ENCODE measurements at regions not wholly inside any gene's neighbourhood (a gene's known extent, or its start where the extent isn't known, plus 50 kb on each side); places are given as distances from the start of the nearest gene placed in this dataset.

GRCh38 chr9:2300325-2300724 lies 285.2 kb downstream of the SMARCA2 start (continued):
- no peak for TF ChIP-seq KLF5 (IDR thresholded peaks at IDR 0.05; ENCODE audit: partially characterized antibody)
- TF ChIP-seq YBX1 (IDR thresholded peaks at IDR 0.05), result no peak
- TF ChIP-seq, protein P1, sequence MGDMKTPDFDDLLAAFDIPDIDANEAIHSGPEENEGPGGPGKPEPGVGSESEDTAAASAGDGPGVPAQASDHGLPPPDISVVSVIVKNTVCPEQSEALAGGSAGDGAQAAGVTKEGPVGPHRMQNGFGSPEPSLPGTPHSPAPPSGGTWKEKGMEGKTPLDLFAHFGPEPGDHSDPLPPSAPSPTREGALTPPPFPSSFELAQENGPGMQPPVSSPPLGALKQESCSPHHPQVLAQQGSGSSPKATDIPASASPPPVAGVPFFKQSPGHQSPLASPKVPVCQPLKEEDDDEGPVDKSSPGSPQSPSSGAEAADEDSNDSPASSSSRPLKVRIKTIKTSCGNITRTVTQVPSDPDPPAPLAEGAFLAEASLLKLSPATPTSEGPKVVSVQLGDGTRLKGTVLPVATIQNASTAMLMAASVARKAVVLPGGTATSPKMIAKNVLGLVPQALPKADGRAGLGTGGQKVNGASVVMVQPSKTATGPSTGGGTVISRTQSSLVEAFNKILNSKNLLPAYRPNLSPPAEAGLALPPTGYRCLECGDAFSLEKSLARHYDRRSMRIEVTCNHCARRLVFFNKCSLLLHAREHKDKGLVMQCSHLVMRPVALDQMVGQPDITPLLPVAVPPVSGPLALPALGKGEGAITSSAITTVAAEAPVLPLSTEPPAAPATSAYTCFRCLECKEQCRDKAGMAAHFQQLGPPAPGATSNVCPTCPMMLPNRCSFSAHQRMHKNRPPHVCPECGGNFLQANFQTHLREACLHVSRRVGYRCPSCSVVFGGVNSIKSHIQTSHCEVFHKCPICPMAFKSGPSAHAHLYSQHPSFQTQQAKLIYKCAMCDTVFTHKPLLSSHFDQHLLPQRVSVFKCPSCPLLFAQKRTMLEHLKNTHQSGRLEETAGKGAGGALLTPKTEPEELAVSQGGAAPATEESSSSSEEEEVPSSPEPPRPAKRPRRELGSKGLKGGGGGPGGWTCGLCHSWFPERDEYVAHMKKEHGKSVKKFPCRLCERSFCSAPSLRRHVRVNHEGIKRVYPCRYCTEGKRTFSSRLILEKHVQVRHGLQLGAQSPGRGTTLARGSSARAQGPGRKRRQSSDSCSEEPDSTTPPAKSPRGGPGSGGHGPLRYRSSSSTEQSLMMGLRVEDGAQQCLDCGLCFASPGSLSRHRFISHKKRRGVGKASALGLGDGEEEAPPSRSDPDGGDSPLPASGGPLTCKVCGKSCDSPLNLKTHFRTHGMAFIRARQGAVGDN (IDR thresholded peaks at IDR 0.05), result no peak

DNA sequence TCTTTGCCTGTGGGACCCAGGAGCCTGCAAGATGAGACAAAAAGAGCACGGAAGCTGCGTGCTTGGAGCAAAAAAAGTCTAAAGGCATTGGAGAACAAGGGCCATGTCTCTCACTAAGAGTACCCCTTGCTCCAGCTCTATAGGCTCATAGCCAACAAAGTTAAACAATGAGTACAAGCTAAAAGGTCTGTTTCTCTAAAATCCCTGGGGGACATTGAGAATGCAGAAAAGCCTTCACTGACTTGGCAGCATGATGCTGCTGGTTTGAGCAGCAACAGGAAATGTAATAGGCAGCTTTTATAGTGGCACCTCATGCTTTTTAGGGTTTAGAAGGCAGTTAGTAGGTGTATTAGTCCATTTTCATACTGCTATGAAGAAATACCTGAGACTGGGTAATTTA lies 287.5 kb downstream of the SMARCA2 start:
- Histone ChIP-seq H2AFZ (ENCODE audit: control insufficient read depth, low read depth, low read length) (no peak overlapping the region), H4K20me1 (ENCODE audit: control insufficient read depth, insufficient read depth) (no peaks in the 10 kb centered on the region), H3K27ac (ENCODE audit: control insufficient read depth, insufficient read depth) (no peak overlapping the region), H3K9me3 (replicated peaks; ENCODE audit: control insufficient read depth, insufficient read depth, low read length) (no peaks in the 10 kb centered on the region; the same call in 2 of the 3 replicates), H3K36me3 (ENCODE audit: control insufficient read depth in 2 of 2, insufficient read depth in 2 of 2, low read length in 1 of 2) (no peaks in the 10 kb centered on the region), H3K27me3 (replicated peaks in 1 of 2; ENCODE audit: control insufficient read depth in 2 of 2, insufficient read depth in 2 of 2, low read length in 1 of 2) (peaks cover 0 to 2% of the 10 kb centered on the region in 2 experiments; a peak in 1 of 4 replicates), H3K79me2 (ENCODE audit: control insufficient read depth, insufficient read depth, low read length) (no peaks in the 10 kb centered on the region), H3K4me3 (no peak overlapping the region), H3K9ac (ENCODE audit: control insufficient read depth, insufficient read depth, low read length) (no peak overlapping the region), H3K4me2 (ENCODE audit: control insufficient read depth, insufficient read depth) (no peak overlapping the region), H3K4me1 (ENCODE audit: control insufficient read depth, insufficient read depth, low read length) (no peaks in the 10 kb centered on the region)
- no TSS peak for BruUV-seq (replicated peaks)
- in situ Hi-C loops (cut with MboI) (no loop called here), intact Hi-C loops (cut with micrococcal nuclease; ENCODE audit: unreplicated experiment) (no loop called here)
- FAIRE-seq (no peak), ATAC-seq (no peak), DNase-seq (ENCODE audit: low read depth, low spot score) (no peak)
- ChIA-PET RAD21 (ENCODE audit: unreplicated experiment) (no interaction called here), POLR2A (no interaction called here), SMC1A (ENCODE audit: uncharacterized antibody, unreplicated experiment) (no interaction called here), CTCF (no interaction called here)
- 0% methylated on average over 2 of the region's 2 CpGs for WGBS (ENCODE audit: insufficient coverage, insufficient replicate concordance, low lambda C conversion rate, missing lambda C conversion rate)
- TF ChIP-seq CREM (IDR thresholded peaks at IDR 0.05; ENCODE audit: low read depth), result no peak
- TF ChIP-seq ZNF622 (IDR thresholded peaks at IDR 0.05), result no peak
- no peak for TF ChIP-seq YBX1 (IDR thresholded peaks at IDR 0.05)
- no peak for TF ChIP-seq ZNF207 (IDR thresholded peaks at IDR 0.05; ENCODE audit: borderline replicate concordance)
